HG03280 (cell line): ENCODE measurements at regions not wholly inside any gene's neighbourhood (a gene's known extent, or its start where the extent isn't known, plus 50 kb on each side); places are given as distances from the start of the nearest gene placed in this dataset.
"Not testable (repeated sequence)": the region's sequence is repeated elsewhere in the genome, so short reads cannot be mapped to it uniquely, and the experiment has no call there.

Source experiments
- ATAC-seq: cut with Tn5 transposase; IDR thresholded peaks from one replicate; pipeline ENCODE4 v1.9.1; 2021; ENCODE audit warnings: mild to moderate bottlenecking, moderate library complexity; ENCODE audit not compliant: unreplicated experiment

GRCh38 chr1:112093372-112093694 lies 103.9 kb upstream of the KCND3 start:
- no peak for ATAC-seq

- no peak for ATAC-seq
These were observed 110.5 kb upstream of the KCND3 start for GRCh38 chr1:112099979-112100378.

- ATAC-seq: no peak
These were observed 116.1 kb upstream of the KCND3 start for GRCh38 chr1:112105557-112105956.

- ATAC-seq: no peak
These were observed 120.6 kb upstream of the KCND3 start for GRCh38 chr1:112110031-112110430.

GRCh38 chr1:112111734-112112133 lies 122.3 kb upstream of the KCND3 start:
- no peak for ATAC-seq

- no peak for ATAC-seq
These were observed 125.1 kb upstream of the KCND3 start for GRCh38 chr1:112114540-112114939.

GRCh38 chr1:112126598-112126997 lies 137.1 kb upstream of the KCND3 start:
- no peak for ATAC-seq

GRCh38 chr1:112127606-112128005 lies 138.1 kb upstream of the KCND3 start:
- ATAC-seq: not testable (repeated sequence)

GRCh38 chr1:112133487-112133886 lies 144.0 kb upstream of the KCND3 start:
- ATAC-seq: no peak

- no peak for ATAC-seq
These were observed 151.3 kb upstream of the KCND3 start for GRCh38 chr1:112140743-112141142.

- ATAC-seq: no peak
These were observed 151.8 kb upstream of the KCND3 start for GRCh38 chr1:112141301-112141700.

GRCh38 chr1:112141923-112142322 lies 152.5 kb upstream of the KCND3 start:
- ATAC-seq: no peak

GRCh38 chr1:112143871-112144441 lies 154.5 kb upstream of the KCND3 start:
- ATAC-seq: no peak

- ATAC-seq: no peak
These were observed 155.4 kb upstream of the KCND3 start for GRCh38 chr1:112144733-112145426.

- ATAC-seq: no peak
These were observed 156.8 kb upstream of the KCND3 start for GRCh38 chr1:112146201-112146715.

- ATAC-seq: not testable (repeated sequence)
These were observed 170.7 kb upstream of the KCND3 start for GRCh38 chr1:112160214-112160613.

GRCh38 chr1:112165375-112165774 lies 175.9 kb upstream of the KCND3 start:
- no peak for ATAC-seq

GRCh38 chr1:112169517-112169916 lies 180.0 kb upstream of the KCND3 start:
- no peak for ATAC-seq

- no peak for ATAC-seq
These were observed 182.9 kb upstream of the KCND3 start for GRCh38 chr1:112172294-112172882.

GRCh38 chr1:112177314-112177713 lies 187.8 kb upstream of the KCND3 start:
- ATAC-seq: no peak

GRCh38 chr1:112188611-112189010 lies 199.1 kb upstream of the KCND3 start:
- ATAC-seq: no peak

GRCh38 chr1:112196008-112196588 lies 199.9 kb upstream of the CTTNBP2NL start:
- no peak for ATAC-seq
